ENCODE measurements at regions not wholly inside any gene's neighbourhood (a gene's known extent, or its start where the extent isn't known, plus 50 kb on each side); places are given as distances from the start of the nearest gene placed in this dataset.

- TF ChIP-seq, protein P1, sequence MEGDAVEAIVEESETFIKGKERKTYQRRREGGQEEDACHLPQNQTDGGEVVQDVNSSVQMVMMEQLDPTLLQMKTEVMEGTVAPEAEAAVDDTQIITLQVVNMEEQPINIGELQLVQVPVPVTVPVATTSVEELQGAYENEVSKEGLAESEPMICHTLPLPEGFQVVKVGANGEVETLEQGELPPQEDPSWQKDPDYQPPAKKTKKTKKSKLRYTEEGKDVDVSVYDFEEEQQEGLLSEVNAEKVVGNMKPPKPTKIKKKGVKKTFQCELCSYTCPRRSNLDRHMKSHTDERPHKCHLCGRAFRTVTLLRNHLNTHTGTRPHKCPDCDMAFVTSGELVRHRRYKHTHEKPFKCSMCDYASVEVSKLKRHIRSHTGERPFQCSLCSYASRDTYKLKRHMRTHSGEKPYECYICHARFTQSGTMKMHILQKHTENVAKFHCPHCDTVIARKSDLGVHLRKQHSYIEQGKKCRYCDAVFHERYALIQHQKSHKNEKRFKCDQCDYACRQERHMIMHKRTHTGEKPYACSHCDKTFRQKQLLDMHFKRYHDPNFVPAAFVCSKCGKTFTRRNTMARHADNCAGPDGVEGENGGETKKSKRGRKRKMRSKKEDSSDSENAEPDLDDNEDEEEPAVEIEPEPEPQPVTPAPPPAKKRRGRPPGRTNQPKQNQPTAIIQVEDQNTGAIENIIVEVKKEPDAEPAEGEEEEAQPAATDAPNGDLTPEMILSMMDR (IDR thresholded peaks at IDR 0.05; ENCODE audit: borderline replicate concordance, control extremely low read depth, extremely low read depth, insufficient read depth, missing control alignments): no peak
- no peak for DNase-seq (ENCODE audit: low spot score)
- in situ Hi-C loops (cut with MboI; ENCODE audit: low sequenced_read_pairs, unreplicated experiment): no loop called here
Observed at GRCh38 chr2:67881816-67882215, 181.0 kb downstream of the C1D start.

DNA sequence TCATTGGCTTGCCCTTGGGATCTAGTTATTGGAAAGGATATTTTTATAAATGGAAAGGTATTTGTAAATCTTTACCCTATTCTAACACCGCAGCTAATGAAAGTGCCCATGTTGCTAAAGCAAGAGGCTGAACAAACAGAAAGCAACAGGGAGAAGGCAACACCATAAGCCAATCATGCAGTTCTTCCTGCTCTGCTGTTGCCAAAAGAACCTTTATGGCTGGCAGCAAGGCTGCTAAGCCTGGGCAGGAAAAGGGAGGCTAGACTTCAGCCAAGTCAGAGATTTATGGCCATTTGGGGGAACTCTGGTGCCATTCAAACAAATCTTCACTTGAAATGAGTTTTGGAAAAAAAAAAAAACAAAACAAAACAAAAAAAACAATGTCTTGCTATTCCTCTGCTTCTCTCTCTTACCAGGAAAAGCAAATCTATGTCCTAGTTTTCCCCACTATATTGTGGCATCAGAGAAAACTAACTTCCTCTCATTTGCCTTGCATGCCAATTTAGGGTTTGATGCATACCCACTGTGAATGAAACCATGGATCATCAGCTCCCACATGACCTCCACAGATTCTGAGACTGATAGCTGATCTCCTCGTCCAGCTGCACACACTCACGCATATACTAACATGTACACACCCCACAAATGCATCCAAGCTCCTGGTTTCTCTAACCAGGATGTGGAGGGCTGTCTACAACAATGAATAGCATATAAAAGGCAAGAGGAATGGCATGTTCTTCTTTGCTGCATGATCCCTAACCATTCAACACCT, 179.3 kb downstream of the C1D start:
- DNase-seq (ENCODE audit: low spot score): no peak
- in situ Hi-C loops (cut with MboI; ENCODE audit: low sequenced_read_pairs, unreplicated experiment): no loop called here
- TF ChIP-seq, protein P1 (IDR thresholded peaks at IDR 0.05; ENCODE audit: borderline replicate concordance, control extremely low read depth, extremely low read depth, insufficient read depth, missing control alignments): no peak

GRCh38 chr2:67888351-67889005, 174.3 kb downstream of the C1D start:
- TF ChIP-seq, protein P1 (IDR thresholded peaks at IDR 0.05; ENCODE audit: borderline replicate concordance, control extremely low read depth, extremely low read depth, insufficient read depth, missing control alignments): no peak
- no peak for DNase-seq (ENCODE audit: low spot score)
- in situ Hi-C loops (cut with MboI; ENCODE audit: low sequenced_read_pairs, unreplicated experiment): no loop called here

DNA sequence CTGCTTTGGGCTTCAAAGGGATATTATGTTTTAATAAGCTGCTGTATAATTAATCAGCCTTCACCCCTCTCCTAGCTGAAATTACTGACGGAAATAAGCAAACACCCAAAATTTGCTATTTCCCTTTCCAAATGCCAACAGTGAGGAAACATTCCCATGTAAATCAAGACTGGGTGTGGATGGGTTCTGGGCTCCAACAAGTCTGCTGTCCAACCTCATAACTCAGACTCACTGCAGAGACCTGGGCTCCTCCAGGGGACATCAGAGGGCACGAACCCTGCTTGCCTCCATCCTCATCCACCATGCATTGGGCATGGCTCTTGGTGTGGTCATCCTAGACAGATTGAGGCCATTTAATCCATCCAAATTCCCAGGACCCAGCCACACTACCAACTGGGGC, 173.7 kb downstream of the C1D start:
- in situ Hi-C loops (cut with MboI; ENCODE audit: low sequenced_read_pairs, unreplicated experiment): no loop called here
- DNase-seq (ENCODE audit: low spot score): no peak
- TF ChIP-seq, protein P1 (IDR thresholded peaks at IDR 0.05; ENCODE audit: borderline replicate concordance, control extremely low read depth, extremely low read depth, insufficient read depth, missing control alignments): no peak

DNA sequence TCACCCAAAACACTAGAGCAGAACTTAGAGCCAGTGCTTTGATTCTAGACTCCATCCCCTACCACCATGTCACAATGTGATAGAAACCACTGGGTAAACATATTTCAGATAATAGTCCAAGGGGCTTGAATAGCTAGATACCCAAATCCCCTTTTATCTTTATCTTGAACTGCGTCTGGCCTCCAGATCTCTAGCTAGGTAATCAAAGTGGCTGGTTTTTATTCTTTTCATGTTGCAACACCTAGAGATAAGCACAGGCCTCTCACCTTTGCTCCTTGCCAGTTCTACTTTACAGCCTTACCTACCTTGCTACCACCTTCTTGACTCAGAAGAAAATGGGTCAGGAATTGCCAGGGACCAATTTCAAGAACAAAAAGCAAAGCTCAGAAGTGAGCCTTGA, 171.2 kb downstream of the C1D start:
- no peak for DNase-seq (ENCODE audit: low spot score)
- TF ChIP-seq, protein P1 (IDR thresholded peaks at IDR 0.05; ENCODE audit: borderline replicate concordance, control extremely low read depth, extremely low read depth, insufficient read depth, missing control alignments): no peak
- in situ Hi-C loops (cut with MboI; ENCODE audit: low sequenced_read_pairs, unreplicated experiment): no loop called here

DNA sequence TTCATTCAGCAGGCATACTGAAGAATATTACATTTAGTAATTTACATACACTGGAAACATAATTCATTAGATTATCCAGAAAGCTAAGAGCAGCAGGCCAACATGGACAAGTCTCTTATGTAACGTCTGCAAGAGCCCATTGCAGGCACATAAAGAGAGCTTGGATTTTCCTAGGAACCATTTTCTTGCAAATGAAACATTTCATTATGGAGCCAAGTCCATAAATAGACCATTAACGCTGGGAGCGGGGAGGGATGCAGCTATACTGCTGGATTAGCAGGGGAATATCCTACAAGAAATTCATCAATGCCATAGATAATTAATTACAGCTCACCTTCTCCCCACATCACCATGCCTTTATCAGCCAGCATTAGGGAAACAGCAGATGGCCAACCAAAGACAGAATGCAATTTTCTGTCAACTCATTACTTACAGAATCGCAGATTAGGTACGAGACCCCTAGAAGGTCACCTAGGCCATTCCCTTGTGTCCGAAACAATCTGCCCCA, 170.4 kb downstream of the C1D start:
- TF ChIP-seq, protein P1 (IDR thresholded peaks at IDR 0.05; ENCODE audit: borderline replicate concordance, control extremely low read depth, extremely low read depth, insufficient read depth, missing control alignments): no peak
- in situ Hi-C loops (cut with MboI; ENCODE audit: low sequenced_read_pairs, unreplicated experiment): no loop called here
- DNase-seq (ENCODE audit: low spot score): no peak

All from GM13976 (cell line).